CD14-positive monocyte (primary cell): ENCODE measurements at regions not wholly inside any gene's neighbourhood (a gene's known extent, or its start where the extent isn't known, plus 50 kb on each side); places are given as distances from the start of the nearest gene placed in this dataset.

Experiments
- DNase-seq, 3 donors: peaks; one replicate each; pipeline ENCODE4 v3.0.0-alpha.2; 2011 to 2022
- H2AFZ ChIP-seq: 2 replicates; pipeline ENCODE4 v1.6.0; 2012; ENCODE audit warnings: mild to moderate bottlenecking, low read depth, low read length, inconsistent platforms; ENCODE audit not compliant: insufficient read depth, poor library complexity, severe bottlenecking
- H3K27ac ChIP-seq, 2 donors: 1 replicate in 1 of 2; 2 replicates in 1 of 2; pipeline ENCODE4 v1.5.1; 2012 to 2013; ENCODE audit warnings: low read length in 2 of 2, control low read depth in 1 of 2, inconsistent platforms in 1 of 2, low read depth in 1 of 2, mild to moderate bottlenecking in 1 of 2
- H3K27me3 ChIP-seq, 2 donors: one replicate each; pipeline versions ENCODE4 v1.6.0 to v1.6.1; 2011 to 2013; ENCODE audit warnings: low read length in 2 of 2; ENCODE audit not compliant: control insufficient read depth in 2 of 2, insufficient read depth in 2 of 2
- H3K36me3 ChIP-seq, 2 donors: replicated peaks in 1 of 2; 1 replicate in 1 of 2; 2 replicates in 1 of 2; pipeline versions ENCODE4 v1.5.1 to v1.6.1; 2012 to 2013; ENCODE audit warnings: low read length in 2 of 2, control low read depth in 1 of 2, inconsistent platforms in 1 of 2, mild to moderate bottlenecking in 1 of 2; ENCODE audit not compliant: insufficient read depth in 2 of 2, control insufficient read depth in 1 of 2
- H3K4me1 ChIP-seq, 2 donors: 1 replicate in 1 of 2; 2 replicates in 1 of 2; pipeline versions ENCODE4 v1.5.1 to v1.6.1; 2012 to 2013; ENCODE audit warnings: low read length in 2 of 2, control low read depth in 1 of 2, inconsistent platforms in 1 of 2, mild to moderate bottlenecking in 1 of 2, moderate library complexity in 1 of 2; ENCODE audit not compliant: insufficient read depth in 2 of 2, control insufficient read depth in 1 of 2
- H3K4me2 ChIP-seq: replicated peaks from 2 replicates; pipeline ENCODE3; 2012; ENCODE audit warnings: low read length, moderate library complexity, mild to moderate bottlenecking; ENCODE audit not compliant: poor library complexity, severe bottlenecking; ENCODE audit errors: extremely low read depth
- H3K4me3 ChIP-seq, 3 experiments: fragments of 200-600 bp in 1 of 3; sonication (generic) in 1 of 3; replicated peaks in 1 of 3; 1 replicate in 2 of 3; 2 replicates in 1 of 3; pipeline ENCODE4 v1.5.1; 2011 to 2013; ENCODE audit warnings: low read length in 3 of 3, mild to moderate bottlenecking in 3 of 3, control low read depth in 2 of 3, low read depth in 2 of 3, inconsistent platforms in 1 of 3, moderate library complexity in 1 of 3
- H3K79me2 ChIP-seq: 2 replicates; pipeline ENCODE4 v1.6.0; 2012; ENCODE audit warnings: mild to moderate bottlenecking, control low read depth, inconsistent platforms, low read length, moderate library complexity; ENCODE audit not compliant: insufficient read depth
- H3K9ac ChIP-seq: 2 replicates; pipeline ENCODE4 v1.6.0; 2017; ENCODE audit warnings: low read length, mild to moderate bottlenecking; ENCODE audit not compliant: insufficient read depth, poor library complexity, severe bottlenecking
- H3K9me3 ChIP-seq, 2 donors: replicated peaks in 1 of 2; 1 replicate in 1 of 2; 2 replicates in 1 of 2; pipeline versions ENCODE4 v1.5.1 to v1.6.1; 2012 to 2013; ENCODE audit warnings: low read length in 2 of 2, control low read depth in 1 of 2; ENCODE audit not compliant: control insufficient read depth in 1 of 2, insufficient read depth in 1 of 2
- H4K20me1 ChIP-seq: 2 replicates; pipeline ENCODE4 v1.6.0; 2012; ENCODE audit warnings: mild to moderate bottlenecking, low read length, control low read depth, moderate library complexity; ENCODE audit not compliant: insufficient read depth
- H3K27ac Mint-ChIP-seq, 7 donors: one replicate each; pipeline ENCODE4 v1.8.0; 2020; ENCODE audit warnings: mild to moderate bottlenecking in 7 of 7, mixed read lengths in 7 of 7, moderate library complexity in 6 of 7, inconsistent platforms in 2 of 7
- H3K27me3 Mint-ChIP-seq, 3 donors: one replicate each; pipeline ENCODE4 v1.8.0; 2021 to 2022; ENCODE audit warnings: low read depth in 3 of 3, mild to moderate bottlenecking in 3 of 3, mixed read lengths in 3 of 3, moderate library complexity in 3 of 3, inconsistent platforms in 1 of 3
- H3K36me3 Mint-ChIP-seq, 2 donors: one replicate each; pipeline ENCODE4 v1.8.0; 2020; ENCODE audit warnings: mixed read lengths in 2 of 2, inconsistent platforms in 1 of 2, mild to moderate bottlenecking in 1 of 2
- H3K4me1 Mint-ChIP-seq: one replicate; pipeline ENCODE4 v1.8.0; 2020; ENCODE audit warnings: mild to moderate bottlenecking, mixed read lengths
- H3K4me3 Mint-ChIP-seq, 2 donors: one replicate each; pipeline ENCODE4 v1.8.0; 2020; ENCODE audit warnings: mild to moderate bottlenecking in 2 of 2, mixed read lengths in 2 of 2, moderate library complexity in 1 of 2
- H3K9me3 Mint-ChIP-seq, 7 donors: one replicate each; pipeline ENCODE4 v1.8.0; 2020 to 2022; ENCODE audit warnings: mixed read lengths in 7 of 7, mild to moderate bottlenecking in 6 of 7, moderate library complexity in 6 of 7, inconsistent platforms in 2 of 7
- intact Hi-C, 2 donors: fragments of 100-400 bp; cut with micrococcal nuclease; formaldehyde crosslinking; loops; one replicate each; pipeline versions ENCODE4 v1.15.0 to v1.15.1; 2023
- TF ChIP-seq, protein P1 (sequence below): fragments of 200-600 bp; IDR thresholded peaks from one replicate; pipeline ENCODE4 v1.8.0; 2022; ENCODE audit warnings: antibody characterized with exemption, mild to moderate bottlenecking

DNA sequence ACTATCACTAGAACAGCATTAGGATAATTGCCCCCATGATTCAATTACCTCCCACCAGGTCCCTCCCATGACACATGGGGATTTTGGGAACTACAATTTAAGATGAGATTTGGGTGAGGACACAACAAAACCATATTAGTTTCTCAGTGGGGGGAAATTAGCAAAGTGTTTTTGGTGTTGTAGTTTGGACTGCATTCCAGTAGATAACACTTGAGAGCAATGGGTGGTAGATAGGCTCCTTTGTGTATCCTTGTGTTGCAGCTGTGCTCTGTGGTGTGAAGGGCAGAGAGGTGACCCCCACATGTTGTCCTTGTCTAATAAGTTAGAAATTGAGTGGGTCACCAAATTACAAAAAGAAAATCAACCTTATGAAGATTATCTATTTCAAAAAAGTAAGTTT is 223.8 kb downstream of the SATB1 start:
- Histone ChIP-seq H4K20me1 (no peaks in the 10 kb centered on the region), H3K9ac (no peak overlapping the region), H3K27ac (no peak overlapping the region), H3K4me1 (no peaks in the 10 kb centered on the region), H2AFZ (no peak overlapping the region), H3K4me3 (no peak overlapping the region), H3K27me3 (no peaks in the 10 kb centered on the region), H3K79me2 (no peaks in the 10 kb centered on the region), H3K9me3 (no peaks in the 10 kb centered on the region), H3K36me3 (no peaks in the 10 kb centered on the region), H3K4me2 (no peak overlapping the region)
- Mint-ChIP-seq H3K4me3 (no peak overlapping the region), H3K9me3 (peaks cover 9 to 39% (median 21%) of the 10 kb centered on the region in 7 donors), H3K27me3 (no peaks in the 10 kb centered on the region), H3K36me3 (peaks cover 0 to 2% of the 10 kb centered on the region in 2 donors), H3K27ac (no peak overlapping the region), H3K4me1 (no peaks in the 10 kb centered on the region)
- TF ChIP-seq, protein P1, sequence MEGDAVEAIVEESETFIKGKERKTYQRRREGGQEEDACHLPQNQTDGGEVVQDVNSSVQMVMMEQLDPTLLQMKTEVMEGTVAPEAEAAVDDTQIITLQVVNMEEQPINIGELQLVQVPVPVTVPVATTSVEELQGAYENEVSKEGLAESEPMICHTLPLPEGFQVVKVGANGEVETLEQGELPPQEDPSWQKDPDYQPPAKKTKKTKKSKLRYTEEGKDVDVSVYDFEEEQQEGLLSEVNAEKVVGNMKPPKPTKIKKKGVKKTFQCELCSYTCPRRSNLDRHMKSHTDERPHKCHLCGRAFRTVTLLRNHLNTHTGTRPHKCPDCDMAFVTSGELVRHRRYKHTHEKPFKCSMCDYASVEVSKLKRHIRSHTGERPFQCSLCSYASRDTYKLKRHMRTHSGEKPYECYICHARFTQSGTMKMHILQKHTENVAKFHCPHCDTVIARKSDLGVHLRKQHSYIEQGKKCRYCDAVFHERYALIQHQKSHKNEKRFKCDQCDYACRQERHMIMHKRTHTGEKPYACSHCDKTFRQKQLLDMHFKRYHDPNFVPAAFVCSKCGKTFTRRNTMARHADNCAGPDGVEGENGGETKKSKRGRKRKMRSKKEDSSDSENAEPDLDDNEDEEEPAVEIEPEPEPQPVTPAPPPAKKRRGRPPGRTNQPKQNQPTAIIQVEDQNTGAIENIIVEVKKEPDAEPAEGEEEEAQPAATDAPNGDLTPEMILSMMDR = no peak
- DNase-seq = no peak
- intact Hi-C loops = no loop called here

- H3K27ac Mint-ChIP-seq = no peak overlapping the region
- Histone ChIP-seq H4K20me1 (no peaks in the 10 kb centered on the region), H3K9ac (no peak overlapping the region), H3K79me2 (no peaks in the 10 kb centered on the region), H3K27ac (no peak overlapping the region), H3K9me3 (no peaks in the 10 kb centered on the region), H3K4me3 (no peak overlapping the region), H3K4me1 (peaks cover 0 to 2% of the 10 kb centered on the region in 2 donors), H3K27me3 (no peaks in the 10 kb centered on the region), H3K36me3 (no peaks in the 10 kb centered on the region), H2AFZ (no peak overlapping the region), H3K4me2 (no peak overlapping the region)
- TF ChIP-seq, protein P1 = no peak
- H3K4me1 Mint-ChIP-seq = peaks cover 5% of the 10 kb centered on the region
- H3K27me3 Mint-ChIP-seq = peaks cover 0 to 1% (median 0%) of the 10 kb centered on the region in 3 donors
- no peak overlapping the region for H3K4me3 Mint-ChIP-seq
- peaks cover 9 to 50% (median 25%) of the 10 kb centered on the region in 7 donors for H3K9me3 Mint-ChIP-seq
- DNase-seq = no peak
- intact Hi-C loops = no loop called here
- H3K36me3 Mint-ChIP-seq = peaks cover 0 to 2% of the 10 kb centered on the region in 2 donors
These were observed 225.4 kb downstream of the SATB1 start for GRCh38 chr3:18199757-18200156.
